ENCODE measurements at regions not wholly inside any gene's neighbourhood (a gene's known extent, or its start where the extent isn't known, plus 50 kb on each side); places are given as distances from the start of the nearest gene placed in this dataset.
A peak's percentile ranks its signal among the peaks of the same experiment; 100 is the strongest.

DNA sequence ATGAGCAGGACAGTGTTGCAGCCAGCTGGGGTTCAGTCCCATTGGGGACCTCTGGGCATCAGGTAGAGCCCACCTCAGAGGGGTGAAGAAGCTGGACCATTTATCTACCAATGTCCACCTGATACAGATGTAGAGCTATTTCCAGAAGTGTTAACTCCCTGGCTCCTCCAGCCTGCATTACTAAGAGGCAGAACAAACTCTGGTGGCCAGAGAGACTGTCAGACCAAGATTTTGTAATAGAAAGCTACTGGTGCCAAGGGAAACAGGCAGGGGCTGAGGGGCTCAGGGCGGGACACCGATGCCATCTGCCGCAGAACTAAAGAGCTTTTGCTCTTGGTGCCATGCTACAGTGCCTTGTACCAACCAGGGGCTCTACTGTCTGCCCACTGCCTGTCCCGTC, 268.2 kb upstream of the HABP2 start:
- Mint-ChIP-seq H3K36me3 (ENCODE audit: insufficient read depth) (no peaks in the 10 kb centered on the region), H3K27ac (no peak overlapping the region), H3K4me1 (ENCODE audit: low read depth in 2 of 2) (no peaks in the 10 kb centered on the region), H3K9me3 (no peaks in the 10 kb centered on the region), H3K4me3 (no peak overlapping the region), H3K27me3 (peaks cover 0 to 26% of the 10 kb centered on the region in 2 donors)
- ATAC-seq (replicated peaks) (no peak), DNase-seq (no peak)

DNA sequence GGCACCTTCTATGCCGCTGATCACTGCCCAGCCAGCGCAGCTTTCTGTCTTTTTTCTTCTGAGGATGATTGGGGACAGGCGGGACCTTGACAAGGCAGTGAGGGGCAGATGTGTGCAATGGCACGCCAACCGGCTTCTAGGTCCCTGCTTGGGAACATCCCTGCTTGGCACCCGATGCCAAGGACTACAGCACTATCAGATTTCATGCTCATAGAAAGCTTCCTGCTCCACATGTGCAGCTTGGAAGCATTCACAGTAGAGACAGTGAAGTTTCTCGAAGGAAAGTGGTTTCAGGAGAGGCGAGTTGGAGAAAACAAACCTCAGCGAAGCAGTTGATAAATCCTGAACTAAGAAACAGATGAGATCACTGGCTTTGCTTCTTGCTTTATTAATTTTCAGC, 267.5 kb upstream of the HABP2 start:
- no peak overlapping the region for H3K27ac Mint-ChIP-seq
- H3K9me3 Mint-ChIP-seq: no peaks in the 10 kb centered on the region
- H3K36me3 Mint-ChIP-seq (ENCODE audit: insufficient read depth): no peaks in the 10 kb centered on the region
- H3K4me1 Mint-ChIP-seq (ENCODE audit: low read depth in 2 of 2): no peaks in the 10 kb centered on the region
- no peak for ATAC-seq (replicated peaks)
- DNase-seq: no peak
- no peak overlapping the region for H3K4me3 Mint-ChIP-seq
- peaks cover 0 to 26% of the 10 kb centered on the region in 2 donors for H3K27me3 Mint-ChIP-seq

DNA sequence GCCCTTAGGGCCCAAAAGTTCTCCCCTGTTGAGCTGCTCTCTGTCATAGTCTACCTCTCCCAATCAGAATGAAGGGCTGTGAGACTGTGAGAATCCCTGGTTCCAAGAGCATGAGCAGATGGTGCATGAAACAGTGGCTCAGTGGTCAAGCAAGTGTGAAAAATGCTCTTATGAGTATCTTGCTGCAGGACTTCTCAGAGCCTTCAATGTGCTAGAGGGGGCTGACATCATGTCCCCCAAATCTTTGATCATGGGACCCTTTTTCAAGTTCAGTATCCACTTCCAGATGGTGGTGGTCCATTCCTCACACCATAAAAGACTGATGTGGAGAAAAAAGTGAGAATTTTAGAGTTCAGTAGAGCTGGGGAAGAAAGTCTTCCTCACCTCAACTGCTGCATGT, 265.3 kb upstream of the HABP2 start:
- Mint-ChIP-seq H3K36me3 (ENCODE audit: insufficient read depth) (no peaks in the 10 kb centered on the region), H3K4me3 (no peak overlapping the region), H3K27me3 (peaks cover 0 to 15% of the 10 kb centered on the region in 2 donors), H3K4me1 (ENCODE audit: low read depth in 2 of 2) (no peaks in the 10 kb centered on the region), H3K9me3 (no peaks in the 10 kb centered on the region), H3K27ac (no peak overlapping the region)
- no peak for DNase-seq
- ATAC-seq (replicated peaks): no peak

DNA sequence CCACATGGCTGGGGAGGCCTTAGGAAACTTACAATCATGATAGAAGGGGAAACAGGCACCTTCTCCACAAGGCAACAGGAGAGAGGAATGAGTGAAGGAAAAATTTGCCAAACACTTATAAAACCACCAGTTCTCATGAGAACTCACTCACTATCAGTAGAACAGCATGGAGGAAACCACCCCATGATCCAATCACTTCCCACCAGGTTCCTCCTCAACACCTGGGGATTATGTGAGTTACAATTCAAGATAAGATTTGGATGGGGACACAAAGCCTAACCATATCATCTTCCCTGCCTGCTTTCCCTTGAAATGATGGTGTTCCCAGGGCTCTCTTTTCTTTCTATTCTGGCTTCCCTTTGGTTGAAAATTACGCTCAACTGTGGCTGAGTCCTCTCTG, 262.7 kb upstream of the HABP2 start:
- no peak overlapping the region for H3K4me3 Mint-ChIP-seq
- no peaks in the 10 kb centered on the region for H3K36me3 Mint-ChIP-seq (ENCODE audit: insufficient read depth)
- H3K9me3 Mint-ChIP-seq: no peaks in the 10 kb centered on the region
- DNase-seq (no peak), ATAC-seq (replicated peaks) (no peak)
- no peaks in the 10 kb centered on the region for H3K4me1 Mint-ChIP-seq (ENCODE audit: low read depth in 2 of 2)
- H3K27ac Mint-ChIP-seq: no peak overlapping the region
- peaks cover 0 to 15% of the 10 kb centered on the region in 2 donors for H3K27me3 Mint-ChIP-seq

DNA sequence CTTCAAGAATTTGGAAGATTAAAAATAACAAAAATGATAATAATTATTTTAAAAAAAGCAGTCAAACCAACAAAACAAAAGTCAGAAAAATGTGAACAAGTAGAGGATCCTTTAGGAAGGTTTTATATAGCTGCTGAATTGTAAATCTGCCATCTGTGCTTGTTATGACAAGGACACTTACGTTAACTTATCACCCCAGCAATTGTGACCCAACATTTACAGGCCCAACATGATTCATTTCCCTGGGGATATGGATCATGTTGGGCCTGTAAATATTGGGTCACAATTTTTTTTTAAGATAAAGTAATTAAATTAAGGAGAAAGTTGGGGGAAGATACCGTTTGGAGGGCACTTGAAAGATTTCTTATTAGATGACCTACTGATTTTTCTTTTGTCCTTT, 261.4 kb upstream of the HABP2 start:
- Mint-ChIP-seq H3K4me1 (ENCODE audit: low read depth in 2 of 2) (no peaks in the 10 kb centered on the region), H3K27me3 (peaks cover 0 to 9% of the 10 kb centered on the region in 2 donors), H3K36me3 (ENCODE audit: insufficient read depth) (no peaks in the 10 kb centered on the region)

DNA sequence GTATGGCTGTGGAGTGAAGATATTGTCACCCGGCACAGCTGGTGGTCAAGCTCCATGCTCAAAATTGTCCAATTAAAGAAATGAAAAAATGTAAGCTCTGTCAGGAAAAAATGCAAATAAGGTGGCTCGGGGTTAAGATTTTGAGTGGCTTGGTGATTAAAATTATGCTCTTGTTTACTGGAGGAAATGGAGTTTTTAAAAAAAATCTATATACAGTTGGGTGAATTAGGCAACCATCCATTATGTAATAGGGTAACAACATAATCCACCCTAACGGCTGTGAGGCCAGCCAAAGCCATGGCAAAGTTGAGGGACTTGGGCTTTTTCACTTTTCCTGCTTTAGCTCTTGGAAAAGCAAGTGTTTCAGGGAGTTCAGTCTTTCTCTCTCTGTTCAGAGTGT, 260.8 kb upstream of the HABP2 start:
- Mint-ChIP-seq H3K27me3 (peaks cover 0 to 6% of the 10 kb centered on the region in 2 donors), H3K9me3 (no peaks in the 10 kb centered on the region), H3K4me1 (ENCODE audit: low read depth in 2 of 2) (no peaks in the 10 kb centered on the region), H3K27ac (no peak overlapping the region), H3K36me3 (ENCODE audit: insufficient read depth) (no peaks in the 10 kb centered on the region), H3K4me3 (no peak overlapping the region)
- no peak for ATAC-seq (replicated peaks)
- no peak for DNase-seq

More for the DNA sequence above, 261.4 kb upstream of the HABP2 start:
- no peak overlapping the region for H3K4me3 Mint-ChIP-seq
- H3K9me3 Mint-ChIP-seq: no peaks in the 10 kb centered on the region
- ATAC-seq (replicated peaks): no peak
- no peak overlapping the region for H3K27ac Mint-ChIP-seq
- DNase-seq: no peak

DNA sequence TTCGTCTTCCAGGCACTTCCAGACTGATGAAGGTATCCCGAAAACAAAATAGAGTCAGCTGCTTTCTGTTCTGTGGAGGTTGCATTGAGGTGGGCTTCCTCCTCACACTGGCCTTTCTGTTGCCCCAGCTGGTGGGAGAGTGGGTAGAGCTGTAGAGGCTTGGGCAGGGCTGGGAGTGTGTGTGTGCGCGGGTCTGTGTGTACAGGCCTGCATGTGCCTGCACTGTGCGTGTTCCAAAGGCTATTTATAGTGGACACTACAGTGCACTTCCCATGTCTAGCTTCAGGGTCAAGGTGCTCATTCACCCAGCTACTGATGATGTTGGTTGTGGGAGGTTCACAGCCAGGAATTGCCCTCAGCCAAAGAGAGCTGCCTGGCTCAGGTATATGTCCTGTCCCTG, 260.1 kb upstream of the HABP2 start:
- ATAC-seq (replicated peaks): no peak
- Mint-ChIP-seq H3K27ac (no peak overlapping the region), H3K36me3 (ENCODE audit: insufficient read depth) (no peaks in the 10 kb centered on the region)

DNA sequence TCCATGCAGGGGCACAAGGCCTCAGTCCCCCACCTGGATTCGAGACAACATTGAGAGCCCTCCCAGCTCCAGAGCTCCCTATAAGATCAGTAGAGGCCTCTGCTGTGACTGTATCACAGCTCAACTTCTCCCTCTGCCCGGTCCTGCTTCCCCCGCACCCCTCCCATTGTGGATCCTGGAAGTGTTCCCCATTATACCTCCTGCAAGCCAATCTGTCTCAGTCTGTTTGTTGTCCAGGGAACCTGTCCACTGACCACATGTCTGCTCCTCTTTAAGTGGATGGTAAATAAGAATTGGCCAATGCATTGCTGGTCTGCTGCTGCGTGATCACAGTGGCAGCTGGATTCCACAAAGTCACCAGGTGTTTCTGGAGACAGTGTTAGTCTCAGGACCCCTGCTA, 259.7 kb upstream of the HABP2 start:
- H3K4me3 Mint-ChIP-seq: no peak overlapping the region
- no peaks in the 10 kb centered on the region for H3K9me3 Mint-ChIP-seq
- H3K27me3 Mint-ChIP-seq: peaks cover 0 to 14% of the 10 kb centered on the region in 2 donors
- no peaks in the 10 kb centered on the region for H3K36me3 Mint-ChIP-seq (ENCODE audit: insufficient read depth)
- H3K4me1 Mint-ChIP-seq (ENCODE audit: low read depth in 2 of 2): no peaks in the 10 kb centered on the region
- ATAC-seq (replicated peaks): no peak
- no peak for DNase-seq
- H3K27ac Mint-ChIP-seq: no peak overlapping the region

More for the DNA sequence above, 260.1 kb upstream of the HABP2 start:
- no peak for DNase-seq
- Mint-ChIP-seq H3K9me3 (no peaks in the 10 kb centered on the region), H3K27me3 (peaks cover 0 to 10% of the 10 kb centered on the region in 2 donors), H3K4me1 (ENCODE audit: low read depth in 2 of 2) (no peaks in the 10 kb centered on the region), H3K4me3 (no peak overlapping the region)

DNA sequence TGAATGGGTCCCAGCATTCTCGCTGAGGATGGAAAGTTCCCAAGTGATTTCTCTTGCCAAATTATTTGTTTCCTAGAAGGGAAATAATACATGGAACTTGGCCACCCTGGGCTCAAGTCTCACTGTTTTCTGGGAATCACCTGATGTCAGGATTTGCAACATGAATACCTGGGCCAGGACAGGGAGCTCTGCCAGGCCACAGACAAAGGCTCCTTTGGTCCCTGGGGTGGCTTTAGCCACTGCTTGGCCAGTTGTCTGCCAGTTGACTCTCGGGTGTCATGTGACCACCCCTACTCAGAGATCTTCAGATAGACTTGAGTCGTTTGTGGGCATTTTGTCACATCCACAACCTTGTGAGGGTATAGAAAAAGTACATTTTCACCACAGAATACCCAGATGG, 258.0 kb upstream of the HABP2 start:
- no peaks in the 10 kb centered on the region for H3K4me1 Mint-ChIP-seq (ENCODE audit: low read depth in 2 of 2)
- no peak overlapping the region for H3K27ac Mint-ChIP-seq
- no peaks in the 10 kb centered on the region for H3K36me3 Mint-ChIP-seq (ENCODE audit: insufficient read depth)
- DNase-seq (no peak), ATAC-seq (replicated peaks) (no peak)
- H3K4me3 Mint-ChIP-seq: no peak overlapping the region
- no peaks in the 10 kb centered on the region for H3K9me3 Mint-ChIP-seq
- H3K27me3 Mint-ChIP-seq: peaks cover 11 to 31% of the 10 kb centered on the region in 2 donors

DNA sequence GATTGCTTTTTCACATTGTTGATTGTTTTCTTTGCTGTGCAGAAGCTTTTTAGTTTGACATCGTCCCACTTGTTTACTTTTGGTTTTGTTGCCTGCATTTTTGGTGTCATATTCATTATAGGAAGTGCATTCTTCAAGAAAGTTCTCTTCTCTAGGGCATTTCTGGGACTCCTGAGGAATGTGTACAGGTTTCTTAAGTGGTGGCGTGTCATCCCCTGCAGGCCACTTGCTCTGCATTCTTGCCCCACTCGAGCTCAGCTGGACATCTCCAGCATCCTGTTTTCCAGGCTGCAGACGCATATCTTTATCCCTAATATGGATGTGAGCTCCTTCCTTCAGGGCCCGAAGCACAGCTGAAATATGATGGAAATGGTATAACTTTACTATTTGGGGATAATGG, 255.6 kb upstream of the HABP2 start:
- no peak for DNase-seq
- no peak overlapping the region for H3K4me3 Mint-ChIP-seq

DNA sequence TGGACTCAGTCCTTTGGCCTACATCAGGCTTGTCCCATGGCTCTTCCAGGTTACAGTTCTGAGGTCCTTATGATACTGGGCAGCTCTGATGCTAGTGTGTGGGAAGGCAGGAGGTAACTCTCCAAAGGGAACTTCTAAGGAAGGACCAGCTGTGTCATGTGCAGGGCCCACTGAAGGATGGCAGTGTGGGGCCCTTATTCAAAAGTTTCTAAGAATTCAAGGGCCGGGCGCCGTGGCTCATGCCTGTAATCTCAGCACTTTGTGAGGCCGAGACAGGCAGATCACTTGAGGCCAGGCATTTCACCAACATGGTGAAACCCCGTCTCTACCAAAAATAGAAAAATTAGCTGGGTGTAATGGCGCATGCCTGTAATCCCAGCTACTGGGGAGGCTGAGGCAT, 254.2 kb upstream of the HABP2 start:
- ATAC-seq (replicated peaks) (no peak), DNase-seq (no peak)
- H3K27me3 Mint-ChIP-seq: peaks cover 11 to 36% of the 10 kb centered on the region in 2 donors
- H3K4me1 Mint-ChIP-seq (ENCODE audit: low read depth in 2 of 2): peaks cover 0 to 3% of the 10 kb centered on the region in 2 donors
- no peak overlapping the region for H3K27ac Mint-ChIP-seq
- H3K9me3 Mint-ChIP-seq: no peaks in the 10 kb centered on the region
- H3K36me3 Mint-ChIP-seq (ENCODE audit: insufficient read depth): no peaks in the 10 kb centered on the region
- H3K4me3 Mint-ChIP-seq: no peak overlapping the region

More for the DNA sequence above, 255.6 kb upstream of the HABP2 start:
- H3K27ac Mint-ChIP-seq: no peak overlapping the region
- H3K36me3 Mint-ChIP-seq (ENCODE audit: insufficient read depth): no peaks in the 10 kb centered on the region
- peaks cover 0 to 3% of the 10 kb centered on the region in 2 donors for H3K4me1 Mint-ChIP-seq (ENCODE audit: low read depth in 2 of 2)
- no peaks in the 10 kb centered on the region for H3K9me3 Mint-ChIP-seq
- no peak for ATAC-seq (replicated peaks)
- H3K27me3 Mint-ChIP-seq: peaks cover 11 to 36% of the 10 kb centered on the region in 2 donors

DNA sequence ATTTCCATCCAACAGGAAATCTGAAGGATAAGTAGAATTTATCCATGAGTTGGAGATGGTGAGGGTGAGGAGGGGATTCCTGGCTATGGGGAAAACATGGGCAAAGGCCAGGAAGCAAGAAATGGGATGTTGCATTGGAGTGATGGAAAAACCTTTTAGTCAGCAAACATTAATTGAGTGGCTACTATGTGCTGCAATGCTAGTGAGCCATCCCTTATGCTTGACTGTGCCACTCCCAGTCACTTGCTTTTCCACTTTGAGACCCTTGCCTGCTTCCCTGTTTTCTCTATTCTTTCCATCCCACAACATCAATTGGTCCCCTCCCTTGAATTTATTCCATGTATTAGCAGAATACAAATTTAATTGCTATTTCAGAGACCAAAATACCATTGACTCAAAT, 252.7 kb upstream of the HABP2 start:
- Mint-ChIP-seq H3K4me1 (ENCODE audit: low read depth in 2 of 2) (peaks cover 0 to 3% of the 10 kb centered on the region in 2 donors), H3K27ac (no peak overlapping the region), H3K27me3 (peaks cover 11 to 36% of the 10 kb centered on the region in 2 donors), H3K36me3 (ENCODE audit: insufficient read depth) (no peaks in the 10 kb centered on the region), H3K4me3 (no peak overlapping the region), H3K9me3 (no peaks in the 10 kb centered on the region)
- DNase-seq (no peak), ATAC-seq (replicated peaks) (no peak)

DNA sequence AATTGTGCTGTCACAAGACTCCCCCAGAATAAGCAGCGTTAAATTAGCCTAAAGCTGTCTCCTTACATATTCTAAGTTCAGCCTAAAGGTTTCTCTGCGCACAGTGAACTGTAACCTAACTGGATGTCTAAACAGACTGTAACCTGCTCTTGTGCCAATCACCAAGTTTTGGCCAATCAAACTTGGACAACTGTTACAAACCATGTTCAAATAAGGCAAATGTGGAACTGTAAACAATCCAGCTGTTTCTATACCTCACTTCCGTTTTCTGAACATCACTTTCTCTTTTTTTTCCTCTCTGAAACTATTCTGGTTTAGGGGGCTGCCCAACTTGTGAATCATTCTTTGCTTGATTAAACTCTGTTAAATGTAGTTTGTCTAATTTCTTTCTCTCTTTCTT, 252.2 kb upstream of the HABP2 start:
- ATAC-seq (replicated peaks) (peak; percentile 12), DNase-seq (no peak)
- peaks cover 11 to 36% of the 10 kb centered on the region in 2 donors for H3K27me3 Mint-ChIP-seq
- H3K4me1 Mint-ChIP-seq (ENCODE audit: low read depth in 2 of 2): peaks cover 0 to 3% of the 10 kb centered on the region in 2 donors
- H3K27ac Mint-ChIP-seq: no peak overlapping the region
- H3K9me3 Mint-ChIP-seq: no peaks in the 10 kb centered on the region
- H3K4me3 Mint-ChIP-seq: no peak overlapping the region
- no peaks in the 10 kb centered on the region for H3K36me3 Mint-ChIP-seq (ENCODE audit: insufficient read depth)

DNA sequence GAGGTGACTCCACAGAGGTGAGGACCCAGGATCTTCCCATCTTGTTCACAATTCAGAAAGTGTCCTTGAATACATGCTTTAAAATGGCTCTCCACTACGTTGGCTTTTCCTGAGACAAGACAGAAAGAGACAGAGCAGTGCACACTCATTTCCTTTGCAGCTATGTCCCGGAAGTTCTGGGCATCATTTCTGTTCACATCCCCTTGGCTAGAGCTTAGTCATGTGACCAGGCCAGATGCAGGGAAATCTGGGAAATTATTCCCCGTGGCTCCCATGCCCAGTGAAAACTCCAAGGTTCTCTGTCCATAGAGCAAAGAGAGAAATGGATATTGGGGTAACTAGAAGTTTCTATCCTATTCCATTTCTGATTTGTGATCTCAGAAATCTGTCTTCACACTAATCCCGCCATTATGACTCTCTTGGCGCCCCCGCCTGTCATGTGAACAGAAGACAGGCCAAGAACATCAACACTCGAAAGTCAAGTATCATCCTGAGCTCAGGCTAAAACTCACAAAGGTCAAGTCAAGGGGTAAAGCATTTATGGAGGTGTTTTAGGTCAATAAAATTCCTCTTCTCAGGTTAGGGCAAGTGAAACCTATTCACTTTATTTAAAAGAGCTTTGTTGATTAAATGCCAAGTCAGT, 251.4 kb upstream of the HABP2 start:
- DNase-seq: no peak
- no peak overlapping the region for H3K4me3 Mint-ChIP-seq
- no peaks in the 10 kb centered on the region for H3K36me3 Mint-ChIP-seq (ENCODE audit: insufficient read depth)
- no peak for ATAC-seq (replicated peaks)
- H3K27ac Mint-ChIP-seq: no peak overlapping the region
- H3K9me3 Mint-ChIP-seq: no peaks in the 10 kb centered on the region
- H3K4me1 Mint-ChIP-seq (ENCODE audit: low read depth in 2 of 2): peaks cover 0 to 3% of the 10 kb centered on the region in 2 donors
- peaks cover 11 to 36% of the 10 kb centered on the region in 2 donors for H3K27me3 Mint-ChIP-seq
